ENCODE measurements at regions not wholly inside any gene's neighbourhood (a gene's known extent, or its start where the extent isn't known, plus 50 kb on each side); places are given as distances from the start of the nearest gene placed in this dataset.
"Not testable (repeated sequence)": the region's sequence is repeated elsewhere in the genome, so short reads cannot be mapped to it uniquely, and the experiment has no call there.

DNA sequence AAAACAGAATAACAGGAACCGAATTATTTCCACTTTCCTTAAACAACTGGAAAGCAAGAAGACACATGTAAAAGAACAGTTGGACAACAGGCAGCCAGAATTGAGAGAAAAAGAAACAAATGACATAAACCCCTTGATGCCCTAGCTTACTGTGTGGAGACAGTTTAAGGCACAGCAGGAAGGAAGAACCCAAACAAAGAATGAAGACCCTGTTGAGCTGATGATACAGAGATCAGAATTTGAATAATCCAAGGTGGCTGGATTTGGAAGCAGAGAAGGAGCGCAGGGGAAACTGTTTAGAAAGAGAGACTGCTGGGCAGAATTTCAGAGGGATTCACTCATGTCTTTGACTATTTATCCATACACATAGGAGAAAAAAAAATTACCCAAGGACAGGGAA, 316.3 kb upstream of the POU5F2 start:
- no peak overlapping the region for H3K27ac Mint-ChIP-seq
- H3K4me1 Mint-ChIP-seq, result peaks cover 1% of the 10 kb centered on the region

GRCh38 chr5:94057217-94057616, 315.8 kb upstream of the POU5F2 start:
- no peak overlapping the region for H3K27ac Mint-ChIP-seq
- no peak overlapping the region for H3K4me3 Mint-ChIP-seq
- no peaks in the 10 kb centered on the region for H3K27me3 Mint-ChIP-seq (ENCODE audit: low read depth)
- DNase-seq (ENCODE audit: low spot score in 2 of 2, unreplicated experiment in 2 of 2), result no peak
- H3K9me3 Mint-ChIP-seq, result peaks cover 4% of the 10 kb centered on the region
- H3K4me1 Mint-ChIP-seq, result peaks cover 1% of the 10 kb centered on the region
- peaks cover 11% of the 10 kb centered on the region for H3K36me3 Mint-ChIP-seq
- TF ChIP-seq, protein P1, sequence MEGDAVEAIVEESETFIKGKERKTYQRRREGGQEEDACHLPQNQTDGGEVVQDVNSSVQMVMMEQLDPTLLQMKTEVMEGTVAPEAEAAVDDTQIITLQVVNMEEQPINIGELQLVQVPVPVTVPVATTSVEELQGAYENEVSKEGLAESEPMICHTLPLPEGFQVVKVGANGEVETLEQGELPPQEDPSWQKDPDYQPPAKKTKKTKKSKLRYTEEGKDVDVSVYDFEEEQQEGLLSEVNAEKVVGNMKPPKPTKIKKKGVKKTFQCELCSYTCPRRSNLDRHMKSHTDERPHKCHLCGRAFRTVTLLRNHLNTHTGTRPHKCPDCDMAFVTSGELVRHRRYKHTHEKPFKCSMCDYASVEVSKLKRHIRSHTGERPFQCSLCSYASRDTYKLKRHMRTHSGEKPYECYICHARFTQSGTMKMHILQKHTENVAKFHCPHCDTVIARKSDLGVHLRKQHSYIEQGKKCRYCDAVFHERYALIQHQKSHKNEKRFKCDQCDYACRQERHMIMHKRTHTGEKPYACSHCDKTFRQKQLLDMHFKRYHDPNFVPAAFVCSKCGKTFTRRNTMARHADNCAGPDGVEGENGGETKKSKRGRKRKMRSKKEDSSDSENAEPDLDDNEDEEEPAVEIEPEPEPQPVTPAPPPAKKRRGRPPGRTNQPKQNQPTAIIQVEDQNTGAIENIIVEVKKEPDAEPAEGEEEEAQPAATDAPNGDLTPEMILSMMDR (IDR thresholded peaks at IDR 0.05; ENCODE audit: unreplicated experiment), result no peak

More for the DNA sequence above, 316.3 kb upstream of the POU5F2 start:
- no peak for DNase-seq (ENCODE audit: low spot score in 2 of 2, unreplicated experiment in 2 of 2)
- H3K9me3 Mint-ChIP-seq, result peaks cover 4% of the 10 kb centered on the region
- H3K4me3 Mint-ChIP-seq, result no peak overlapping the region
- peaks cover 11% of the 10 kb centered on the region for H3K36me3 Mint-ChIP-seq
- no peaks in the 10 kb centered on the region for H3K27me3 Mint-ChIP-seq (ENCODE audit: low read depth)
- TF ChIP-seq, protein P1 (IDR thresholded peaks at IDR 0.05; ENCODE audit: unreplicated experiment), result no peak

- H3K27me3 Mint-ChIP-seq (ENCODE audit: low read depth); H3K27ac Mint-ChIP-seq; H3K4me1 Mint-ChIP-seq; H3K9me3 Mint-ChIP-seq; DNase-seq (ENCODE audit: low spot score in 2 of 2, unreplicated experiment in 2 of 2); H3K4me3 Mint-ChIP-seq: not testable (repeated sequence)
- peaks cover 18% of the 10 kb centered on the region for H3K36me3 Mint-ChIP-seq
Observed at GRCh38 chr5:94049307-94049922, 308.0 kb upstream of the POU5F2 start.

- H3K4me3 Mint-ChIP-seq, result no peak overlapping the region
- peaks cover 34% of the 10 kb centered on the region for H3K36me3 Mint-ChIP-seq
- no peak overlapping the region for H3K27ac Mint-ChIP-seq
- DNase-seq (ENCODE audit: low spot score in 2 of 2, unreplicated experiment in 2 of 2), result no peak
- no peaks in the 10 kb centered on the region for H3K27me3 Mint-ChIP-seq (ENCODE audit: low read depth)
- H3K9me3 Mint-ChIP-seq, result peaks cover 11% of the 10 kb centered on the region
- TF ChIP-seq, protein P1 (IDR thresholded peaks at IDR 0.05; ENCODE audit: unreplicated experiment), result no peak
- peaks cover 6% of the 10 kb centered on the region for H3K4me1 Mint-ChIP-seq
Observed at GRCh38 chr5:94045839-94046782, 304.7 kb upstream of the POU5F2 start.

DNA sequence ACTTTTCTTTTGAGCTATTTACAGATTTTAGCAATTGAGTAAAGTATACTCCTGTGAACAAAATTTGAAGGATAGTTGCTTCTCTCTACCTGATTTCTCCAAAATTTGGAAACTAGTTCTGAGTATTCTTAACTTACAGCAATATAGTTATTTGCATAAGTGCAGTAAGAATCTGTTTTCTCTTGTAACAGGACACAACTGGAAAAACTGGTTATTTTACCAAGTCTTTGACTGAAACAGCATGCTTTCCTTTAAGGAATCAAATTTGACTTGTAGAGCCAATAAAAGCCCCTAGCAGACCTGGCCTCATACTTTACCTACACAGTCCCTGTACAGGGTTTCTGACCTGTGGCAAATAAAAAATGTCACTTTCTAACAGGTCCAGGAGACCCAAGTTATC, 301.9 kb upstream of the POU5F2 start:
- no peak overlapping the region for H3K4me3 Mint-ChIP-seq
- no peak overlapping the region for H3K27ac Mint-ChIP-seq
- TF ChIP-seq, protein P1 (IDR thresholded peaks at IDR 0.05; ENCODE audit: unreplicated experiment), result no peak
- H3K9me3 Mint-ChIP-seq, result peaks cover 11% of the 10 kb centered on the region
- no peaks in the 10 kb centered on the region for H3K27me3 Mint-ChIP-seq (ENCODE audit: low read depth)
- peaks cover 14% of the 10 kb centered on the region for H3K4me1 Mint-ChIP-seq
- H3K36me3 Mint-ChIP-seq, result peaks cover 28% of the 10 kb centered on the region
- DNase-seq (ENCODE audit: low spot score in 2 of 2, unreplicated experiment in 2 of 2), result no peak

DNA sequence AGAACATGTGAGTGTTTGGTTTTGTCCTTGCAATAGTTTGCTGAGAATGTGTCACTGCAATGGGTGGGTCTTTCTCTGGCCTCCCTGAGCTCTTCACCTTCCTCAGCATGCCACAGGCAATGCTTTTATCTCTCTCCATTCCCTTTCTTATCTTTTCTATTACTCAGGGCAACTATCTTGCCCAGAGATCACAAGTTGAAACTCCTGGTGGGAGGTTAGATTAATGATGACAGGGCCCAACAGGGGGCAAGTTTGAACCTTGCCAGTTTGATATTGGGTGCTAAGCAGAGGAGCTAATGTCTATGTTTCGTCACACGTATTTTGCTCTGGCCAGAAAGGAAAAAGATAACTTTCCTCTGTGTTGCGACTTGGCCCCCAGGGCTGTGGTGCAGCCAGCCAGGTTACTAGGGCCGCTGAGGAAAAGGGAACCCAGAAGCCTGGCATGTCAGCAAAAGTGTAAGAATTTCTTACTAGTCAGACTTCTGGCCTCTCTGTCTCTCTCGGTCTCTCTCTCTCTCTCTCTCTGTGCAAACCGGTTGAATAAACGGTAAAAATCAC, 299.3 kb upstream of the POU5F2 start:
- Mint-ChIP-seq H3K4me3 (no peak overlapping the region), H3K9me3 (peaks cover 11% of the 10 kb centered on the region), H3K4me1 (peaks cover 14% of the 10 kb centered on the region), H3K36me3 (peaks cover 22% of the 10 kb centered on the region), H3K27ac (peak overlapping the region; percentile 52), H3K27me3 (ENCODE audit: low read depth) (no peaks in the 10 kb centered on the region)
- TF ChIP-seq, protein P1 (IDR thresholded peaks at IDR 0.05; ENCODE audit: unreplicated experiment), result no peak
- DNase-seq (ENCODE audit: low spot score in 2 of 2, unreplicated experiment in 2 of 2), result no peak
